ENCODE measurements at regions not wholly inside any gene's neighbourhood (a gene's known extent, or its start where the extent isn't known, plus 50 kb on each side); places are given as distances from the start of the nearest gene placed in this dataset.

- H3K9me3 ChIP-seq (ENCODE audit: control insufficient read depth, insufficient read depth, low read length) = no peaks in the 10 kb centered on the region
- no peak overlapping the region for H3K9ac ChIP-seq (ENCODE audit: low read depth, low read length)
- H3K27me3 ChIP-seq (ENCODE audit: control insufficient read depth, insufficient read depth, low read length) = no peaks in the 10 kb centered on the region
- H3K36me3 ChIP-seq (ENCODE audit: control insufficient read depth, insufficient read depth, low read length) = no peaks in the 10 kb centered on the region
- no peak overlapping the region for H3K4me3 ChIP-seq (ENCODE audit: low read depth, low read length)
- no peaks in the 10 kb centered on the region for H3K4me1 ChIP-seq (ENCODE audit: control insufficient read depth, insufficient read depth, low read length)
Observed at GRCh38 chr5:88117546-88117945, 151.1 kb downstream of the TMEM161B start.

GRCh38 chr5:88116396-88116795 is 152.2 kb downstream of the TMEM161B start:
- no peaks in the 10 kb centered on the region for H3K36me3 ChIP-seq (ENCODE audit: control insufficient read depth, insufficient read depth, low read length)
- no peak overlapping the region for H3K4me3 ChIP-seq (ENCODE audit: low read depth, low read length)
- no peaks in the 10 kb centered on the region for H3K9me3 ChIP-seq (ENCODE audit: control insufficient read depth, insufficient read depth, low read length)
- H3K27me3 ChIP-seq (ENCODE audit: control insufficient read depth, insufficient read depth, low read length) = no peaks in the 10 kb centered on the region
- no peaks in the 10 kb centered on the region for H3K4me1 ChIP-seq (ENCODE audit: control insufficient read depth, insufficient read depth, low read length)
- H3K9ac ChIP-seq (ENCODE audit: low read depth, low read length) = no peak overlapping the region

- Histone ChIP-seq H3K9me3 (ENCODE audit: control insufficient read depth, insufficient read depth, low read length) (no peaks in the 10 kb centered on the region), H3K36me3 (ENCODE audit: control insufficient read depth, insufficient read depth, low read length) (no peaks in the 10 kb centered on the region), H3K27me3 (ENCODE audit: control insufficient read depth, insufficient read depth, low read length) (no peaks in the 10 kb centered on the region), H3K9ac (ENCODE audit: low read depth, low read length) (no peak overlapping the region), H3K4me3 (ENCODE audit: low read depth, low read length) (no peak overlapping the region), H3K4me1 (ENCODE audit: control insufficient read depth, insufficient read depth, low read length) (no peaks in the 10 kb centered on the region)
Observed at GRCh38 chr5:88115211-88115610, 153.4 kb downstream of the TMEM161B start.

- H3K9me3 ChIP-seq (ENCODE audit: control insufficient read depth, insufficient read depth, low read length) = no peaks in the 10 kb centered on the region
- no peaks in the 10 kb centered on the region for H3K4me1 ChIP-seq (ENCODE audit: control insufficient read depth, insufficient read depth, low read length)
- H3K9ac ChIP-seq (ENCODE audit: low read depth, low read length) = no peak overlapping the region
- H3K36me3 ChIP-seq (ENCODE audit: control insufficient read depth, insufficient read depth, low read length) = no peaks in the 10 kb centered on the region
- H3K4me3 ChIP-seq (ENCODE audit: low read depth, low read length) = no peak overlapping the region
- H3K27me3 ChIP-seq (ENCODE audit: control insufficient read depth, insufficient read depth, low read length) = no peaks in the 10 kb centered on the region
Observed at GRCh38 chr5:88113429-88113828, 155.2 kb downstream of the TMEM161B start.

DNA sequence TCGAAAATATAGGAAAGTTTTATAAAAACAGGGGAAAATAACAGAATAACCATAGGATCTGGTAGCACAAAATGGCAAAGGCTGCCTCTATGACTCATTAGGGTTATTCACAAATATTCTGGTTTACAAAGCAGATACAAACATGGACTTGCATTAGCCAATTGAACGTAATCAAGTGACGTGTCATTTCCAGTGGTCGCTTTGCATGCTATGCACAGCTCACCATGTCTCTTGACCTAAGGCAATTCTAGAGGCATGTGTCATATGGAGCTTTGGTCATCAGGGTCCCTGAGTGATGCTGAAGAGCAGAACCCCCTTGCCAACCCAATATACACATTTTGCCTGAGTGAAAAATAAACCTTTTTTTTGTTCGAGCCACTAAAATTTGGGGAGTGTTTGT is 158.8 kb downstream of the TMEM161B start:
- H3K9me3 ChIP-seq (ENCODE audit: control insufficient read depth, insufficient read depth, low read length) = no peaks in the 10 kb centered on the region
- H3K27me3 ChIP-seq (ENCODE audit: control insufficient read depth, insufficient read depth, low read length) = no peaks in the 10 kb centered on the region
- no peak overlapping the region for H3K9ac ChIP-seq (ENCODE audit: low read depth, low read length)
- H3K36me3 ChIP-seq (ENCODE audit: control insufficient read depth, insufficient read depth, low read length) = no peaks in the 10 kb centered on the region
- H3K4me1 ChIP-seq (ENCODE audit: control insufficient read depth, insufficient read depth, low read length) = no peaks in the 10 kb centered on the region
- no peak overlapping the region for H3K4me3 ChIP-seq (ENCODE audit: low read depth, low read length)

GRCh38 chr5:88108490-88109279 is 160.0 kb downstream of the TMEM161B start:
- Histone ChIP-seq H3K36me3 (ENCODE audit: control insufficient read depth, insufficient read depth, low read length) (no peaks in the 10 kb centered on the region), H3K27me3 (ENCODE audit: control insufficient read depth, insufficient read depth, low read length) (no peaks in the 10 kb centered on the region), H3K4me1 (ENCODE audit: control insufficient read depth, insufficient read depth, low read length) (no peaks in the 10 kb centered on the region), H3K4me3 (ENCODE audit: low read depth, low read length) (no peak overlapping the region), H3K9ac (ENCODE audit: low read depth, low read length) (no peak overlapping the region), H3K9me3 (ENCODE audit: control insufficient read depth, insufficient read depth, low read length) (no peaks in the 10 kb centered on the region)

DNA sequence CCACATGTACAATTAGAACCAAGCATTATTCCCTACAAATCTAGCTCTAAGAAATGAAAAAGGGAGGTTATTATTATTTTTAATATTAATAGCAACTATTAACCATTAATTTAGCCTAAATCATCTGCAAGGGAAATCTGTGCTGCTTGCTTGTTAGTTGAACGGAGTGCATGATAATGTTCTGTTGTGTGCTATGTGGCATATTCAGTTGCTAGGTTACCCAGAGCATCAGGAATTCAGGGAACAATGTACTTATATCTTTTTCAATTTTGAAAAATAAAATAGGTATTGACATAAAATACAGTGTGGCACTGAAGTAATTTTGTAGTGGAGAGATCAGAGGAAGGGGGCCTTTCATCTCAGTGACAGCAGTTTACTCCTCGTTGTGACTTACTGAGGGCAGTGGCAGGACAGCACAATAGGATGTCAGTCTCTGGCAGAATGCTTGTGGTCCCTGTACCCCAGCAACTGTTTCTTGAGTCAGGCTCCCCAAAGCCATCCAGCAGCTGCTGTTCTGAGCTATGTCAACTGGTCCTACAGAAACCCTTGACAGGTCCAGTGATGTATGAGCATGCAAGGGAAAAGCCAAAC is 173.6 kb downstream of the TMEM161B start:
- Histone ChIP-seq H3K9me3 (ENCODE audit: control insufficient read depth, insufficient read depth, low read length) (no peaks in the 10 kb centered on the region), H3K4me1 (ENCODE audit: control insufficient read depth, insufficient read depth, low read length) (peaks cover 19% of the 10 kb centered on the region), H3K4me3 (ENCODE audit: low read depth, low read length) (no peak overlapping the region), H3K27me3 (ENCODE audit: control insufficient read depth, insufficient read depth, low read length) (peaks cover 3% of the 10 kb centered on the region), H3K9ac (ENCODE audit: low read depth, low read length) (no peak overlapping the region), H3K36me3 (ENCODE audit: control insufficient read depth, insufficient read depth, low read length) (no peaks in the 10 kb centered on the region)

DNA sequence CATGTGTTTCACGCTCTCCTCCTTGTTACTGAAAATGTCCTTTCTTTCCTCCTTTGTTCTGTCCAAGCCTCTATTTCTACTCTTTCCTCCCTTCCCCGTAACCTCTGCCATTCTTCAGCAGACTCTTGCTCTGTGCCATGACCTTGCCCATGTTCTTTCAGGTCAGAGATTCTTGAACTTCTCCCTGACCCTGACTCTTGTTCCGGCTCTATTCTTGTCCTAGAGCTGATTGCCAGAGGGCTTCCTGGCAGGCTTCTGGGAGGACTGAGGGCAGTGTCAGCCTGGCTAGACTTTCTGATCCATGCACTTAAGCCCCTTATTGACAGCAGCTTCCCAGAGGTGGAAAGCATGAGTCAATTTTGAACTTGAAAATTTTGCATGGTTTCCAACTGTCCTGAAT is 174.2 kb downstream of the TMEM161B start:
- Histone ChIP-seq H3K36me3 (ENCODE audit: control insufficient read depth, insufficient read depth, low read length) (no peaks in the 10 kb centered on the region), H3K27me3 (ENCODE audit: control insufficient read depth, insufficient read depth, low read length) (peaks cover 3% of the 10 kb centered on the region), H3K9ac (ENCODE audit: low read depth, low read length) (no peak overlapping the region), H3K9me3 (ENCODE audit: control insufficient read depth, insufficient read depth, low read length) (no peaks in the 10 kb centered on the region), H3K4me1 (ENCODE audit: control insufficient read depth, insufficient read depth, low read length) (peaks cover 19% of the 10 kb centered on the region), H3K4me3 (ENCODE audit: low read depth, low read length) (no peak overlapping the region)

GRCh38 chr5:88093765-88094164 is 174.9 kb downstream of the TMEM161B start:
- H3K4me3 ChIP-seq (ENCODE audit: low read depth, low read length) = no peak overlapping the region
- H3K36me3 ChIP-seq (ENCODE audit: control insufficient read depth, insufficient read depth, low read length) = no peaks in the 10 kb centered on the region
- H3K27me3 ChIP-seq (ENCODE audit: control insufficient read depth, insufficient read depth, low read length) = peaks cover 3% of the 10 kb centered on the region
- no peaks in the 10 kb centered on the region for H3K9me3 ChIP-seq (ENCODE audit: control insufficient read depth, insufficient read depth, low read length)
- no peak overlapping the region for H3K9ac ChIP-seq (ENCODE audit: low read depth, low read length)
- H3K4me1 ChIP-seq (ENCODE audit: control insufficient read depth, insufficient read depth, low read length) = peaks cover 19% of the 10 kb centered on the region

- no peaks in the 10 kb centered on the region for H3K36me3 ChIP-seq (ENCODE audit: control insufficient read depth, insufficient read depth, low read length)
- H3K4me3 ChIP-seq (ENCODE audit: low read depth, low read length) = no peak overlapping the region
- no peak overlapping the region for H3K9ac ChIP-seq (ENCODE audit: low read depth, low read length)
- peaks cover 3% of the 10 kb centered on the region for H3K27me3 ChIP-seq (ENCODE audit: control insufficient read depth, insufficient read depth, low read length)
- H3K4me1 ChIP-seq (ENCODE audit: control insufficient read depth, insufficient read depth, low read length) = peaks cover 19% of the 10 kb centered on the region
- H3K9me3 ChIP-seq (ENCODE audit: control insufficient read depth, insufficient read depth, low read length) = no peaks in the 10 kb centered on the region
Observed at GRCh38 chr5:88092958-88093605, 175.6 kb downstream of the TMEM161B start.

- H3K4me3 ChIP-seq (ENCODE audit: low read depth, low read length) = no peak overlapping the region
- no peak overlapping the region for H3K9ac ChIP-seq (ENCODE audit: low read depth, low read length)
- no peaks in the 10 kb centered on the region for H3K36me3 ChIP-seq (ENCODE audit: control insufficient read depth, insufficient read depth, low read length)
- H3K4me1 ChIP-seq (ENCODE audit: control insufficient read depth, insufficient read depth, low read length) = peaks cover 19% of the 10 kb centered on the region
- peaks cover 3% of the 10 kb centered on the region for H3K27me3 ChIP-seq (ENCODE audit: control insufficient read depth, insufficient read depth, low read length)
- no peaks in the 10 kb centered on the region for H3K9me3 ChIP-seq (ENCODE audit: control insufficient read depth, insufficient read depth, low read length)
Observed at GRCh38 chr5:88092358-88092757, 176.3 kb downstream of the TMEM161B start.

GRCh38 chr5:88090506-88090905 is 178.1 kb downstream of the TMEM161B start:
- no peaks in the 10 kb centered on the region for H3K9me3 ChIP-seq (ENCODE audit: control insufficient read depth, insufficient read depth, low read length)
- no peaks in the 10 kb centered on the region for H3K36me3 ChIP-seq (ENCODE audit: control insufficient read depth, insufficient read depth, low read length)
- no peak overlapping the region for H3K4me3 ChIP-seq (ENCODE audit: low read depth, low read length)
- H3K4me1 ChIP-seq (ENCODE audit: control insufficient read depth, insufficient read depth, low read length) = peaks cover 19% of the 10 kb centered on the region
- H3K9ac ChIP-seq (ENCODE audit: low read depth, low read length) = no peak overlapping the region
- peaks cover 3% of the 10 kb centered on the region for H3K27me3 ChIP-seq (ENCODE audit: control insufficient read depth, insufficient read depth, low read length)

All from iPS-15b (cell line).